ENCODE measurements at regions not wholly inside any gene's neighbourhood (a gene's known extent, or its start where the extent isn't known, plus 50 kb on each side); places are given as distances from the start of the nearest gene placed in this dataset.

DNA sequence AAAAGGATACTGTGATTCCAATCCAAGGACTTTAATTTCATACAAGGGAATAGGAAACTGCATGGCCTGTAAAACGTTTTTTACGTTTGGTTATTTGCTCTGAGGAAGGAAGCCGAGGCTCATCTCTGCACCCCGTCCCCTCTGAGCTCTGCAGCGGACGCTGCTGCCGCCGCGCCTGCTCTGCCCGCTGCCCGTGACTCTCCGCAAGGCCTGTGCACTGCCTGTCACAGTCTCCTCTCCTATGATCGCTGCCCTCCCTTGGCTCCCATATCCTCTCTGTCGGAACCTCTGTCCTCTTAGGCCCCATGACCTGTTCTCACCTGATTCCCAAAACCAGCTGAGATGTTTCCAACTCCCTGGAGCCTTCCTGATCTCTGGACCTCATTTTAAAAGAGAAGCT lies 320.3 kb upstream of the ZNF32 start:
- Histone ChIP-seq H3K9ac (ENCODE audit: low read length) (no peak overlapping the region), H3K27ac (ENCODE audit: low read depth, low read length) (no peak overlapping the region), H3K4me1 (ENCODE audit: insufficient read depth, low read length) (peaks cover 3% of the 10 kb centered on the region), H3K27me3 (ENCODE audit: control insufficient read depth in 1 of 2, insufficient read depth in 2 of 2, low read length in 2 of 2) (no peaks in the 10 kb centered on the region), H3K9me3 (ENCODE audit: low read length) (no peaks in the 10 kb centered on the region), H3K36me3 (ENCODE audit: insufficient read depth, low read length) (no peaks in the 10 kb centered on the region), H3K4me3 (ENCODE audit: low read depth in 1 of 2, low read length in 2 of 2) (no peak overlapping the region)

DNA sequence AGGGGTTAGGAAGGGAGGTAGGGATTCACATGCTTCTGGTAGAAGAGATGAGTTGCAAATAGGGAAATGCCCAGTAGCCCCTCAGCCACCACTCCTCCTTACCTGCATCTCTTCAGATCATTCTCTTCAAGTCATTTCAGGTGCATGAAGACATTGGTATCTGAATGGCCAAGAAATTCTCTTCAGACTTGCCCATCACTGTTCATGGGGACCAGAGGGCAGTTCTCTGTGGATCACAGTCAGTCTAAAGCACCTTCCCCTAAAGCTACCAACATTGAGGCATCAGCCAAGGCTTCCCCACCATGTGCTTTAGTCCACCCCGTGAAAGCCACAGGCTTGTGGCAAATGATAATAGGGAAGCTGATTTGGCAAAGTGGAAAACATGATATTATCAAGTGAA lies 319.4 kb upstream of the ZNF32 start:
- no peak overlapping the region for H3K4me3 ChIP-seq (ENCODE audit: low read depth in 1 of 2, low read length in 2 of 2)
- H3K9me3 ChIP-seq (ENCODE audit: low read length) = no peaks in the 10 kb centered on the region
- no peak overlapping the region for H3K27ac ChIP-seq (ENCODE audit: low read depth, low read length)
- H3K36me3 ChIP-seq (ENCODE audit: insufficient read depth, low read length) = no peaks in the 10 kb centered on the region
- H3K4me1 ChIP-seq (ENCODE audit: insufficient read depth, low read length) = peaks cover 12% of the 10 kb centered on the region
- no peak overlapping the region for H3K9ac ChIP-seq (ENCODE audit: low read length)
- H3K27me3 ChIP-seq (ENCODE audit: control insufficient read depth in 1 of 2, insufficient read depth in 2 of 2, low read length in 2 of 2) = no peaks in the 10 kb centered on the region

DNA sequence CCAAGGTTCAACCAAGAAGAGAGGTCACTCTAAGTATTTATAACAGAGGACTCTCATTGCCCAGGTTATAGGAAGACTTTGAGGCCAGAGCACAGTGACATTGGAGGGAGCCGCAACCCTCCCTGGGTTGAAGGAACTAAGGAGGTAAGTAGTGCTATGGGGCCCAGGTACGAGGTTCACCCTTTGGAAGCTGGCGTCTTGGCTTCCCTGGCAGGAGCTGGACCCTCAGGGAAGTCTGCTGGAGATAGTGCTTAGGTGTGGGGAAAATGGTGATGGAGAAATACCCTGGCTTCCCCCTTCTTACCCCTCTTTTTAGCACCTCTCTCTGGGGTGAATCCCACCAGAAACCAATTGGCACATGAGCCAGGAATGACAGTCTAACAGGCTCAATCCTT lies 317.9 kb upstream of the ZNF32 start:
- Histone ChIP-seq H3K4me3 (ENCODE audit: low read depth in 1 of 2, low read length in 2 of 2) (no peak overlapping the region), H3K4me1 (ENCODE audit: insufficient read depth, low read length) (peaks cover 19% of the 10 kb centered on the region), H3K36me3 (ENCODE audit: insufficient read depth, low read length) (no peaks in the 10 kb centered on the region), H3K9ac (ENCODE audit: low read length) (no peak overlapping the region), H3K27ac (ENCODE audit: low read depth, low read length) (no peak overlapping the region), H3K27me3 (ENCODE audit: control insufficient read depth in 1 of 2, insufficient read depth in 2 of 2, low read length in 2 of 2) (no peaks in the 10 kb centered on the region), H3K9me3 (ENCODE audit: low read length) (no peaks in the 10 kb centered on the region)

DNA sequence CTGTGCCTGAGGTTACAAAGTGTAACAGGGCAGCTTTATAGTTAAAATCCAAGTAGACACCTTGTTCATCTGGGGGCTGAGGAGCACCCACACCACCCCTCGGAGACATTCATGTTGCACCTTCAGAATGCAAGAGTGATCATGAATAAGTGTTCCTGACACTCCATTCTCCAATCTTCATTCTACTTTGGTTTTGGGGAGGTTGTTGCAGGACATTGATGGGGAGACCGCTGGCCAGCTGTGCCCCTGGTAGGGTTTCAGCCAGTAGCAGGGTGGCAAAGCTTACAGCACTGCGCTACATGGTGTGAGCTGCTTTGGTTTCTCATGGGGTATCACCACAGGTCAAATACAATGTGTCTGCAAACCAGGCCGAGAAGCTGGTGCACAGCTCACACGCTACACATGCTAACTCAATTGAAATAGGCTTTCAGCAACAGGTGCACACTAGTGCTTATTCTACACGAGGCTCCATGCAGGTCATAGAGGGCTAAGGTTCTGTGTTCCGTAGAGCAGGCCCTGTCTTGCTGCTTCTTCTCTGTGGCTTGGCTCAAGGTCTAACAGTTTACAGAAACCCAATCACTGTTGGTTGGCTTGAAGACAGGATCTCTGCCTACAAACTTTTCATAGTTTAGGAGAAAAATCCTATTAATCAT lies 317.4 kb upstream of the ZNF32 start:
- no peaks in the 10 kb centered on the region for H3K9me3 ChIP-seq (ENCODE audit: low read length)
- H3K27ac ChIP-seq (ENCODE audit: low read depth, low read length) = no peak overlapping the region
- H3K27me3 ChIP-seq (ENCODE audit: control insufficient read depth in 1 of 2, insufficient read depth in 2 of 2, low read length in 2 of 2) = no peaks in the 10 kb centered on the region
- no peaks in the 10 kb centered on the region for H3K36me3 ChIP-seq (ENCODE audit: insufficient read depth, low read length)
- H3K4me1 ChIP-seq (ENCODE audit: insufficient read depth, low read length) = peaks cover 19% of the 10 kb centered on the region
- H3K4me3 ChIP-seq (ENCODE audit: low read depth in 1 of 2, low read length in 2 of 2) = no peak overlapping the region
- no peak overlapping the region for H3K9ac ChIP-seq (ENCODE audit: low read length)

DNA sequence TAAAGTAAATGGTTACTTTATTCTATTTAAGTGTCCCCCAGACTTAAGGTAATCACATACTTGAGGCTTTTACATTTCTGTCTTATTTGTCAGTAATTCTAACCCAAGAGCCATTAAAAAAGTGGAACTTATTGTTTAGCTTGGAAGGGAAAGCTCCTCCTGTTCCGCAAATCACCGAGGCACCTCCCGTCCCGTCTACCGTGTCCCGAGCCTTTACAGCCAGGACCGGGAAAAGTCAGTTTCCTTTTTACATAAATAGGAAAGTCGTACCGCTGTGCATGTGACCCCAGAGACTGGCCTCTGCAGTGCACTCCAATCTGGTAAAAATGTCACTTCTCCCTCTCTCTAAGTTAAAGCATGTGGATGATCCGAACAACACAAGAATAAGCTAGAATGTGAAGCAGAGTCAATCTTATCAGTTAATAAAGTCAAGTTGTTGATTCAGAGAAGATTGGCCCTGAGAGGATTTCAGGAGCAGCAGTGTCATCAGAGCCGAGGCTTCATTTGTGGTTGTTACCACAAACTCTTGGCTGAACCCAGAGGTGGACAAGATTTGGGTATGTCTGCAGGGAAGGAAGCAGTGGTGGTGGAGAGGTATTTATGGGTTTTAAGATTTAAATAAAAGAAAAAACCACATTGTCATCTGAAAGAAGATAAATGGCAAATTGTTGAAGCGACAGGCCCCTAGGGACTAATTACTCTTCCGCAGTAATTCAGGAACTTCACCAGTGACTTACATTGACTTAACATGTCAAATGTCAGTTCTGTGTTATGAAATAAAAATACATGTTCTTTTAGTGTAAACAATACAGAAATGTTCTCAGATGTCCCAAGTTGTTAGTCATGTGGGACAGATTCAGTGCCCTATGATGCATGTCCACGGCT lies 316.6 kb upstream of the ZNF32 start:
- H3K4me3 ChIP-seq (ENCODE audit: low read depth in 1 of 2, low read length in 2 of 2) = no peak overlapping the region
- no peak overlapping the region for H3K9ac ChIP-seq (ENCODE audit: low read length)
- peaks cover 19% of the 10 kb centered on the region for H3K4me1 ChIP-seq (ENCODE audit: insufficient read depth, low read length)
- no peaks in the 10 kb centered on the region for H3K9me3 ChIP-seq (ENCODE audit: low read length)
- no peaks in the 10 kb centered on the region for H3K27me3 ChIP-seq (ENCODE audit: control insufficient read depth in 1 of 2, insufficient read depth in 2 of 2, low read length in 2 of 2)
- no peaks in the 10 kb centered on the region for H3K36me3 ChIP-seq (ENCODE audit: insufficient read depth, low read length)
- peak overlapping the region; percentile 10 for H3K27ac ChIP-seq (ENCODE audit: low read depth, low read length)

DNA sequence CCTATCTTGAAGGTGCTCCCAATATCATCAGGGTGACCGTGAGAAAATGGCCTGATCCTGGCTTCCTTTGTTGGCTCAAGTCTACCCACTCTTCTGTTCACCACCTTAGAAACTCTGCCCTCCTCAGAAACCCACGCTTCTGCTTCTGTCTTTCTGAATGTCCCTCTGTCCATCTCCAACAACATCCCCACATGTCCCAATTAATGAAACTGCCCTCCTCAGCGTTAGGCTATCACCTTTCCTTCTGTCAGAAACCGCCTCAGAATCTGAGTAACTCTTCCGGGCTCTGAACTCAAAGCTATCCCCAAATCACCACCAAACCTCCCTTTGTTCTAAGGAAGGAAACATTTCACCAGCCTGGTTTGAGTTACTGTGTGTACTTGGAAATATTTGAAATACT lies 315.8 kb upstream of the ZNF32 start:
- H3K4me1 ChIP-seq (ENCODE audit: insufficient read depth, low read length) = peaks cover 19% of the 10 kb centered on the region
- no peak overlapping the region for H3K27ac ChIP-seq (ENCODE audit: low read depth, low read length)
- H3K9me3 ChIP-seq (ENCODE audit: low read length) = no peaks in the 10 kb centered on the region

DNA sequence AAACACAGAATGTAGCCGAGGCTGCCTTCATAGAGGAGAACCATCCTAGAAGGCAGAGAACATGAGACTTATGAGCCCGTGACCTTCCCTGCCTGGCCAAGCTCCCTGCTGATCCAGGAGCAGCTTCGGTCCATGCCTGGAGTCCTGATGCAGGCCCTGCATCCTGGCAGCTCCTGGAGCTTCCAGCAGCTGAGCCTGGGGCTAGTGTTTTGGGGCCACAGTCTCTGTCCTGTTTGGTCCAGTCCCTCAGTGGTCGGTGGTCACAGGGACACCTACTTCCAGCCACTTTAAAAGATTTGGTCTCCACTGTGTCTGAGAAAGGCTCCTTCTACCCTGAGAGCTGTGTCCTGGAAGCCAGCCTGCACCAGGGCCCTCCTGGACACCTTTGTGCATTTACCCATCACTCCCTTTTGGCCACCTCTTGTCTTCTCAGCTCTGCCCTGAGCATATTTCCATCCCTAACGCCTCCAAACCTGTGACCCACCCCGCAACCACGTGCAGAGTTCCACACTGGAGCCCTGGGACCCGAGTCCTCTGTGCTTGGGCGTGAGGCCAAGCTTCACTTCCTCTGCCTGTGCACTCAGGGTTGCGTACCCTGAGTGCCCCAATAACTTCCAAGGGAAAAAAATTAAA lies 315.2 kb upstream of the ZNF32 start:
- no peaks in the 10 kb centered on the region for H3K27me3 ChIP-seq (ENCODE audit: control insufficient read depth in 1 of 2, insufficient read depth in 2 of 2, low read length in 2 of 2)
- no peak overlapping the region for H3K9ac ChIP-seq (ENCODE audit: low read length)
- H3K4me3 ChIP-seq (ENCODE audit: low read depth in 1 of 2, low read length in 2 of 2) = no peak overlapping the region
- H3K36me3 ChIP-seq (ENCODE audit: insufficient read depth, low read length) = no peaks in the 10 kb centered on the region
- no peaks in the 10 kb centered on the region for H3K9me3 ChIP-seq (ENCODE audit: low read length)
- no peak overlapping the region for H3K27ac ChIP-seq (ENCODE audit: low read depth, low read length)
- peaks cover 19% of the 10 kb centered on the region for H3K4me1 ChIP-seq (ENCODE audit: insufficient read depth, low read length)

More for the DNA sequence above, 315.8 kb upstream of the ZNF32 start:
- H3K27me3 ChIP-seq (ENCODE audit: control insufficient read depth in 1 of 2, insufficient read depth in 2 of 2, low read length in 2 of 2) = no peaks in the 10 kb centered on the region
- no peak overlapping the region for H3K9ac ChIP-seq (ENCODE audit: low read length)
- H3K4me3 ChIP-seq (ENCODE audit: low read depth in 1 of 2, low read length in 2 of 2) = no peak overlapping the region
- no peaks in the 10 kb centered on the region for H3K36me3 ChIP-seq (ENCODE audit: insufficient read depth, low read length)

DNA sequence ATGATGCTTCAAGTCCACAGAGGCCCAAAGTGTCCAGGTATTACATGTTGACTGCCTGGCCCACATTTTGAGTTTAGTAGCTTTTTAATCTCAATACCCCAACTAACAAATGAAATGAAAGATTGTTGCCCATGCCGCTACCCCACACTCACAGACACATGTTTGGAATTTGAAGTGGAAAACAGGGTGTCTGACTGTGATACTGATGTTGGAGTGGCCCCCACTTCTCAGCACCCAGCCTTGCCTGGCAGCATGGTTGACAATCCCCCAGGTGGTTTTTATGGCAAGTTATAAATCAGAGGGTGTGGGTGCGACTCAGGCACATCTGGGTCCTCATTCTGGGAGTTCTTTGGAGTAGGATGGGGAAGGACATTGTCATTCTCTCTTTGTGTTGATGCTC lies 314.7 kb upstream of the ZNF32 start:
- no peaks in the 10 kb centered on the region for H3K9me3 ChIP-seq (ENCODE audit: low read length)
- H3K4me1 ChIP-seq (ENCODE audit: insufficient read depth, low read length) = peaks cover 19% of the 10 kb centered on the region
- no peak overlapping the region for H3K27ac ChIP-seq (ENCODE audit: low read depth, low read length)

DNA sequence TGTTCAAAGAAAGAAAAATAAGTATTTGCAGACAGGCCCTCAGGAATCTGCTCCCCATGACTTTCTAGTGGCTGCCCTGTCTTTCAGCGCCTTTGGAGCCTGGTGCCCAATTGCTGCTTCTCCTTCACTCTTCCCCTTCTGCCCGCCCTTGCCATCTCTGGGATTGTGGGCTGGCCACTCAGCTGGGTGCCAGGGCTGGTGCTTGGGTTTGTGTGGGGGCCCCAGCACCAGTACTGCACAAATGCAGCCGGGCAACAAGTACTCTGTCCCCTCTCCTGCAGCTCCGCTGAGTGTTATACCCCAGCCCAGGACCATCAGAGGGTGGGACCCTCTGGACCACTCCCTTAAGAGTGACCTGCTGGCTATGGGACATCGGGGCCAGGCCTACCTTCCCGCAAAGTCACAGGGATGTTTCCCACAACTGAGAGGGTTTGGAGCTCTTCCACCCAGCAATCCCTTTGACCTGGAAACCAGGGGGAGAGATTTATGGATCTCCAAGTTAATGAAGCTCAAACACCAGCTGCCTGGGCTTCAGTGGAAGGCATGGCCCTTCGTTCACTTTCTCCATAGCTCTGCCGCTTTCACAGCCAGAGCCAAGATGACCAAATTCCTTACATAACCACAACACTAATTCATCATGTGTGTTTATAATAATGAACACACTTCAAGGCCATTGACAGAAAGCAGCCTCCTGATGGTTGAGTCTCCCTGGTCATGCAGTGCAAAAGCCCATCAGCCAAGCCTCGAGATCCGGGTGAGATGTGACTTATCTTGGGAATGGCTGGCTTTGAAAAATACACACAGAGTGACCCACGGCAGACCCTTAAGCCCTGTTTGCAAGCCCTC lies 313.9 kb upstream of the ZNF32 start:
- Histone ChIP-seq H3K9ac (ENCODE audit: low read length) (no peak overlapping the region), H3K4me3 (ENCODE audit: low read depth in 1 of 2, low read length in 2 of 2) (no peak overlapping the region), H3K27me3 (ENCODE audit: control insufficient read depth in 1 of 2, insufficient read depth in 2 of 2, low read length in 2 of 2) (no peaks in the 10 kb centered on the region), H3K27ac (ENCODE audit: low read depth, low read length) (no peak overlapping the region), H3K4me1 (ENCODE audit: insufficient read depth, low read length) (peaks cover 19% of the 10 kb centered on the region), H3K9me3 (ENCODE audit: low read length) (no peaks in the 10 kb centered on the region), H3K36me3 (ENCODE audit: insufficient read depth, low read length) (no peaks in the 10 kb centered on the region)

More for the DNA sequence above, 314.7 kb upstream of the ZNF32 start:
- Histone ChIP-seq H3K9ac (ENCODE audit: low read length) (no peak overlapping the region), H3K36me3 (ENCODE audit: insufficient read depth, low read length) (no peaks in the 10 kb centered on the region), H3K27me3 (ENCODE audit: control insufficient read depth in 1 of 2, insufficient read depth in 2 of 2, low read length in 2 of 2) (no peaks in the 10 kb centered on the region), H3K4me3 (ENCODE audit: low read depth in 1 of 2, low read length in 2 of 2) (no peak overlapping the region)

DNA sequence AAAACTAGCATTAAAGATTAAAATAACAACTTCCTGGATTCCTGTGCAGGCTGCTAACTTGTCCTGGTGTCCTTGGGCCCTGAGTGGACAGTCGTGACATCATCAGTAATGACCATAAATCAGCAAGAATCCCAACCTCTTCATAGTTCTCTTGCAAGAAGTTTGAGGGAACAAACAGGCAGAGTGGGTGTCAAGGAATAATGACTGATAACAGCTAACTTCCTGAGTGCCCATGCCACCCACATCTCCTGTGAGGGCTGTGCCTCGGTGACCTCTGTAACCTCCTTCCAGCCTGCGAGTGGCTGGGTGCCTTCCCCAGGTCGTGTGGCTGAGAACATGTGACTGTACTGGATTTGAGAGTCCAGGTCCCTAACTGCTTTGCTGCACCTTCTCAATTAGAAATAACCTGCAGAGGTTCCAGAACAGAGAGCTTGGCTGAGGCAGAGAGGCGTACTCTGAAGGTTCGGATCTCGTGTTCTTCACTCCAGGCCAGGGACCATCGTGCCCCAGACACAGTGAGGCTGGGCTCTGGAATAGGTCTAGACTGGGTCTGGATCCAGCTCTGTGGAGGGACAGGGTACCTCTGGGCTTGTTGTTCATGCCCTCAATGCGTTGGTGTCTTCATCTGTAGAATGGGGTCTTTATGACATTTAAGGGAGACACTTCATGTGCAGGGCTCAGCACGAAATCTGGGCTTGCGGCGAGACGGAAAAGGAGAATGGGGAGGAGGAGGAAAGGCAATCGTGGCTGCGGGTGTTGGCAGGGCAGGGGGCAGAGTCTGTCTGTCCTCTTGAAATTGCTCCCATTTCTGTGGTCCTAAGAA lies 313.1 kb upstream of the ZNF32 start:
- Histone ChIP-seq H3K36me3 (ENCODE audit: insufficient read depth, low read length) (no peaks in the 10 kb centered on the region), H3K27ac (ENCODE audit: low read depth, low read length) (no peak overlapping the region), H3K4me3 (ENCODE audit: low read depth in 1 of 2, low read length in 2 of 2) (no peak overlapping the region), H3K4me1 (ENCODE audit: insufficient read depth, low read length) (peaks cover 19% of the 10 kb centered on the region), H3K27me3 (ENCODE audit: control insufficient read depth in 1 of 2, insufficient read depth in 2 of 2, low read length in 2 of 2) (no peaks in the 10 kb centered on the region), H3K9me3 (ENCODE audit: low read length) (no peaks in the 10 kb centered on the region), H3K9ac (ENCODE audit: low read length) (no peak overlapping the region)
